ENCODE measurements at regions not wholly inside any gene's neighbourhood (a gene's known extent, or its start where the extent isn't known, plus 50 kb on each side); places are given as distances from the start of the nearest gene placed in this dataset.

DNA sequence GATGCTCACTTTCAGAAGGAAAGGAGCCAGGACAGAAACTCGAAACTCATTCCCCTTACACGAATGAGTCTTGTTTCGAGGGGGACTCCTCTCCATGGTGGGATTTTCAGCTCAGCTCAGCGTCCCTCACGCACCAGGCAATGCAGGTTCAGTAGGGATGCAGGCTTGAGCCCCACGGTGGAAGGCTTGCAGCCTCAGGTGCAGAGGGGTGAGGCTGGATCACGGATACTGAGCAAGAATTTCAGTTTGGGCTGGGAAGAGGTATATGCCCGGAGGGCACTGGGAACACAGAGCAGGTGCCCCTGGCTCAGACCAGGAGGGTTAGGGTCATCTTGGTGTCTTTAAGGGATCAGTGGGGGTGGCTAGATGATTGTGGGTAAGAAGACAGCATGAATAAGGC lies 344.9 kb upstream of the TNRC6C start:
- Histone ChIP-seq H3K36me3 (ENCODE audit: control insufficient read depth, insufficient read depth, low read length) (no peaks in the 10 kb centered on the region), H3K23ac (ENCODE audit: low read length) (no peak overlapping the region), H3K9ac (ENCODE audit: low read length) (no peak overlapping the region), H3K27me3 (ENCODE audit: insufficient read depth, low read length, poor library complexity) (no peaks in the 10 kb centered on the region), H2BK120ac (ENCODE audit: low read depth, low read length) (no peak overlapping the region), H3K79me1 (ENCODE audit: low read length) (no peaks in the 10 kb centered on the region), H3K27ac (ENCODE audit: low read depth, low read length) (no peak overlapping the region), H3K79me2 (ENCODE audit: control insufficient read depth, insufficient read depth, low read length) (no peaks in the 10 kb centered on the region), H3K56ac (ENCODE audit: low read length) (no peak overlapping the region), H2BK15ac (replicated peaks; ENCODE audit: low read depth) (no peak overlapping the region), H3K18ac (ENCODE audit: low read length) (no peak overlapping the region), H3K4me1 (ENCODE audit: control insufficient read depth, low read depth, low read length) (peaks cover 5% of the 10 kb centered on the region), H4K5ac (ENCODE audit: low read length) (no peak overlapping the region), H4K8ac (ENCODE audit: low read depth, low read length) (no peak overlapping the region), H2BK5ac (ENCODE audit: low read length) (no peak overlapping the region), H3K4ac (ENCODE audit: low read depth, low read length) (no peak overlapping the region), H3K4me2 (ENCODE audit: low read length) (no peak overlapping the region), H2AK5ac (ENCODE audit: low read length) (no peak overlapping the region), H3K4me3 (ENCODE audit: low read length) (no peak overlapping the region)
- no peak for DNase-seq
- no CpG with 5 or more reads among the region's 8 CpGs for WGBS (ENCODE audit: extremely low coverage, insufficient coverage, low lambda C conversion rate)

DNA sequence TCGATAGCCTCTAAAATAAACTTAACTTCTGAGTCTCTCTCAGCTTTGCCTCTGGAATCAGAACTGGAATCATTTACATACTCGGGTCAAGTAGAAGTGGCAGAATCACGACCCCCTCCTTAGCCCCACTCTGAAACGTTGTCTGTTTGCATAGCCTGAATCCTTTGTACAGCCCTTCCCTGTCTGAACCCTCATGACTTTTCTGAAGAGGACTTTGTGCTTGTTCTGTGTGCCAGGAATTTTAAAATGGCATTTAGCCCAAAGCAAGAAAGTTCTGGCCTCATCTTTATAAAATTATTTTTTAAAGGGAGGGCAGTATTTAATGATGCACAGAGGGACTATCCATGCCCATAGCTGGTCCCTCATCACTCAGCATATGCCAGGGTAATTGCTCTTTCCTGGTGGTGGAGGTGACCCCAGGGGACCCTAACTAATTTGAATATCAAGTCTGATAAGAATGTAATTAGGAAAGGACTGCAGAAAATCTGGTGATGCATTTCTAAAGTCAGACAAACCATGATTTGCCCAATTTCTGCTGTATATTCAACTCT lies 342.7 kb upstream of the TNRC6C start:
- Histone ChIP-seq H3K79me1 (ENCODE audit: low read length) (no peaks in the 10 kb centered on the region), H3K27ac (ENCODE audit: low read depth, low read length) (no peak overlapping the region)
- no CpG with 5 or more reads among the region's 4 CpGs for WGBS (ENCODE audit: extremely low coverage, insufficient coverage, low lambda C conversion rate)

DNA sequence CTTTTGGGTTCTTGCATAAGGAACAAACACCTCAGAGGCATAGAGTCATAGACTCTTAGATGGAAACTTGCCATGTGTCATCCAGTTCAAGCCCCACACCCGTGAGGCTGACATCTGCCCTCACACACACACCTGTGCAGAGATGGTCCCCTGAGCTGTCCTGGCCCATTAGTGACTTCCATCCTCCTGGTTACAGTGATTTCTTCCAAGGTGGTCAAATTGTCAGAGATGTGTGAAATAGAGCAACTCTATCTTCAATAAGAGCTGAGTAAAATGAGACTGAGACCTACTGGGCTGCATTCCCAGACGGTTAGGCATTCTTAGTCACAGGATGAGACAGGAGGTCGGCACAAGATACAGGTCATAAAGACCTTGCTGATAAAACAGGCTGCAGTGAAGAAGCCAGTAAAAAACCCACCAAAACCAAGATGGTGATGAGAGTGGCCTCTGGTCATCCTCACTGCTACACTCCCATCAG lies 342.2 kb upstream of the TNRC6C start:
- Histone ChIP-seq H2BK120ac (ENCODE audit: low read depth, low read length) (no peak overlapping the region), H4K5ac (ENCODE audit: low read length) (no peak overlapping the region), H2BK5ac (ENCODE audit: low read length) (no peak overlapping the region), H3K27me3 (ENCODE audit: insufficient read depth, low read length, poor library complexity) (no peaks in the 10 kb centered on the region), H2BK15ac (replicated peaks; ENCODE audit: low read depth) (no peak overlapping the region), H2AK5ac (ENCODE audit: low read length) (no peak overlapping the region), H3K4me3 (ENCODE audit: low read length) (no peak overlapping the region), H3K18ac (ENCODE audit: low read length) (no peak overlapping the region), H3K79me2 (ENCODE audit: control insufficient read depth, insufficient read depth, low read length) (no peaks in the 10 kb centered on the region), H3K56ac (ENCODE audit: low read length) (no peak overlapping the region), H3K9ac (ENCODE audit: low read length) (no peak overlapping the region), H3K36me3 (ENCODE audit: control insufficient read depth, insufficient read depth, low read length) (no peaks in the 10 kb centered on the region), H3K4ac (ENCODE audit: low read depth, low read length) (no peak overlapping the region), H4K8ac (ENCODE audit: low read depth, low read length) (no peak overlapping the region), H3K27ac (ENCODE audit: low read depth, low read length) (no peak overlapping the region), H3K23ac (ENCODE audit: low read length) (no peak overlapping the region), H3K79me1 (ENCODE audit: low read length) (no peaks in the 10 kb centered on the region), H3K4me2 (ENCODE audit: low read length) (no peak overlapping the region), H3K4me1 (ENCODE audit: control insufficient read depth, low read depth, low read length) (peaks cover 6% of the 10 kb centered on the region)
- WGBS (ENCODE audit: extremely low coverage, insufficient coverage, low lambda C conversion rate) = no CpG with 5 or more reads among the region's 3 CpGs
- no peak for DNase-seq

More for the DNA sequence above, 342.7 kb upstream of the TNRC6C start:
- Histone ChIP-seq H3K4me2 (ENCODE audit: low read length) (no peak overlapping the region), H3K79me2 (ENCODE audit: control insufficient read depth, insufficient read depth, low read length) (no peaks in the 10 kb centered on the region), H3K4ac (ENCODE audit: low read depth, low read length) (no peak overlapping the region), H3K56ac (ENCODE audit: low read length) (no peak overlapping the region), H4K8ac (ENCODE audit: low read depth, low read length) (no peak overlapping the region), H4K5ac (ENCODE audit: low read length) (no peak overlapping the region), H3K23ac (ENCODE audit: low read length) (no peak overlapping the region), H3K4me3 (ENCODE audit: low read length) (no peak overlapping the region), H3K18ac (ENCODE audit: low read length) (no peak overlapping the region), H2AK5ac (ENCODE audit: low read length) (no peak overlapping the region), H3K36me3 (ENCODE audit: control insufficient read depth, insufficient read depth, low read length) (no peaks in the 10 kb centered on the region), H3K4me1 (ENCODE audit: control insufficient read depth, low read depth, low read length) (peaks cover 6% of the 10 kb centered on the region), H3K9ac (ENCODE audit: low read length) (no peak overlapping the region), H2BK15ac (replicated peaks; ENCODE audit: low read depth) (no peak overlapping the region), H3K27me3 (ENCODE audit: insufficient read depth, low read length, poor library complexity) (no peaks in the 10 kb centered on the region), H2BK120ac (ENCODE audit: low read depth, low read length) (no peak overlapping the region), H2BK5ac (ENCODE audit: low read length) (no peak overlapping the region)
- DNase-seq = no peak

DNA sequence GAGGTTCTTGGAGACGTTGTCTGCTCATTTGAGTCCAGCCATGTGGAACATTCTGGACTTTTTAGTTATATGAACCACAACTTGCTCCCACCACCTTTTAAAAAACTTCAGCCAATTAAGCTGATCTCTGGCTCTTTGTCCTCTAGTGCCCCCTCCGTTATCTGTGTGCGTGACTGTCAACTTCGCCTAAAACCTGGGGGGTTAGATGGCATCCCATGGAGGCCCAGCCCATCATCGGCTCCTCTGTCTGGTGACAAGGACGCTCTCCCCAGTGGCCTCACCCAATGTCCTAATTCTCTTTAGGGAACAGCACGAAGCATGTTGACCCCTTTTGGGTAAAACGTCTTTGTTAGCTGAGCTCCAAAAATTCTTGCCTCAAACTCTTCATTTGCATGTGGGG lies 341.0 kb upstream of the TNRC6C start:
- no peaks in the 10 kb centered on the region for H3K36me3 ChIP-seq (ENCODE audit: control insufficient read depth, insufficient read depth, low read length)
- H3K79me2 ChIP-seq (ENCODE audit: control insufficient read depth, insufficient read depth, low read length) = no peaks in the 10 kb centered on the region
- H3K9ac ChIP-seq (ENCODE audit: low read length) = no peak overlapping the region
- H2AK5ac ChIP-seq (ENCODE audit: low read length) = no peak overlapping the region
- no peak overlapping the region for H3K4me3 ChIP-seq (ENCODE audit: low read length)
- no peak overlapping the region for H2BK15ac ChIP-seq (replicated peaks; ENCODE audit: low read depth)
- H4K5ac ChIP-seq (ENCODE audit: low read length) = no peak overlapping the region
- no peak overlapping the region for H3K4me2 ChIP-seq (ENCODE audit: low read length)
- H2BK120ac ChIP-seq (ENCODE audit: low read depth, low read length) = no peak overlapping the region
- no CpG with 5 or more reads among the region's 8 CpGs for WGBS (ENCODE audit: extremely low coverage, insufficient coverage, low lambda C conversion rate)
- DNase-seq = no peak
- no peak overlapping the region for H3K56ac ChIP-seq (ENCODE audit: low read length)
- H2BK5ac ChIP-seq (ENCODE audit: low read length) = no peak overlapping the region
- H3K27me3 ChIP-seq (ENCODE audit: insufficient read depth, low read length, poor library complexity) = no peaks in the 10 kb centered on the region
- peaks cover 6% of the 10 kb centered on the region for H3K4me1 ChIP-seq (ENCODE audit: control insufficient read depth, low read depth, low read length)
- no peak overlapping the region for H3K4ac ChIP-seq (ENCODE audit: low read depth, low read length)
- H3K23ac ChIP-seq (ENCODE audit: low read length) = no peak overlapping the region
- H3K27ac ChIP-seq (ENCODE audit: low read depth, low read length) = no peak overlapping the region
- H3K79me1 ChIP-seq (ENCODE audit: low read length) = no peaks in the 10 kb centered on the region
- no peak overlapping the region for H3K18ac ChIP-seq (ENCODE audit: low read length)
- no peak overlapping the region for H4K8ac ChIP-seq (ENCODE audit: low read depth, low read length)

DNA sequence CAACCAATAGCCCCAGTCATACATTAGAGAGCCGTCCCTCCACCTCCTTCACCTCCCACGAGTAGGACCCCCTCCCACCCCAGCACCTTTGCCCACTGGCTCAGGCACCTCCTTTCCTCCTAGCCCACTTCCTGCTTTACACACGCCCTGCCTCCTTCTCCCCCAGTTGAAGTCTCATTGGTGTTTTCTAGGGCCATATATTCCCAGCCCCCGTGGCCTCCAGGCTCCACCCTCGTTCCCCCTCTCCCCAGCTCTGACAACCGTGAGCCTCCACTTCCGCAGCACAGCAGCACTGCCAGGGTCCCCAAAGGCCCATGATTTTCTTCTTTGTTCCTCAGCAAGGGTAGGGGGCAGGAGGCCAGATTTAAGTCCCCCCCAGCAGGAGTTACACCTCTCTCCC lies 340.3 kb upstream of the TNRC6C start:
- H2BK120ac ChIP-seq (ENCODE audit: low read depth, low read length) = no peak overlapping the region
- no peak overlapping the region for H2AK5ac ChIP-seq (ENCODE audit: low read length)
- no peak overlapping the region for H3K9ac ChIP-seq (ENCODE audit: low read length)
- H3K18ac ChIP-seq (ENCODE audit: low read length) = no peak overlapping the region
- no peak overlapping the region for H3K23ac ChIP-seq (ENCODE audit: low read length)
- no peak overlapping the region for H3K4ac ChIP-seq (ENCODE audit: low read depth, low read length)
- no peak for DNase-seq
- H3K27ac ChIP-seq (ENCODE audit: low read depth, low read length) = no peak overlapping the region
- H3K79me2 ChIP-seq (ENCODE audit: control insufficient read depth, insufficient read depth, low read length) = no peaks in the 10 kb centered on the region
- no peak overlapping the region for H2BK5ac ChIP-seq (ENCODE audit: low read length)
- H3K4me3 ChIP-seq (ENCODE audit: low read length) = no peak overlapping the region
- H3K27me3 ChIP-seq (ENCODE audit: insufficient read depth, low read length, poor library complexity) = no peaks in the 10 kb centered on the region
- no CpG with 5 or more reads among the region's 7 CpGs for WGBS (ENCODE audit: extremely low coverage, insufficient coverage, low lambda C conversion rate)
- no peak overlapping the region for H4K5ac ChIP-seq (ENCODE audit: low read length)
- peaks cover 6% of the 10 kb centered on the region for H3K4me1 ChIP-seq (ENCODE audit: control insufficient read depth, low read depth, low read length)
- no peak overlapping the region for H4K8ac ChIP-seq (ENCODE audit: low read depth, low read length)
- H3K4me2 ChIP-seq (ENCODE audit: low read length) = no peak overlapping the region
- H3K79me1 ChIP-seq (ENCODE audit: low read length) = no peaks in the 10 kb centered on the region
- H3K56ac ChIP-seq (ENCODE audit: low read length) = no peak overlapping the region
- H3K36me3 ChIP-seq (ENCODE audit: control insufficient read depth, insufficient read depth, low read length) = no peaks in the 10 kb centered on the region
- no peak overlapping the region for H2BK15ac ChIP-seq (replicated peaks; ENCODE audit: low read depth)

DNA sequence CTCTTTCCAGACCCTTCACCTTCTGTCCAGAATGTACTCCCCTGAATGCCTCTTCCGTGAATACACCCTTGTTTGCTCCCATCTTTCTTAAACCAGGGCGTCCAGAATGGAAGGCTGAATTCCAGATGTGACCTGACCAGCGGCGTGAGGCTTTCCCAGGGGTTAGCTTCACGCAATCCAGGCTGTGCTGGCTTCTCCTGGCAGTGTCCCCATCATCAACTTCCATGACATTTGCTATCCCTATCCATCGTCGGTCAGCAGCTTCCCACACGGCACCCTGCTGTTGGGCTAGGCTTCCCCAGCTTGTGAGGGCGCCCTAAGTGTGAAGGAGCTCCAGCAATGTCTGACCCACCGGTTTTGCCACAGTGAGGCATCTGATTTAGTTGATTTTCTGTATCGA lies 339.8 kb upstream of the TNRC6C start:
- Histone ChIP-seq H2AK5ac (ENCODE audit: low read length) (no peak overlapping the region), H3K79me2 (ENCODE audit: control insufficient read depth, insufficient read depth, low read length) (no peaks in the 10 kb centered on the region), H2BK5ac (ENCODE audit: low read length) (no peak overlapping the region), H3K56ac (ENCODE audit: low read length) (no peak overlapping the region), H3K18ac (ENCODE audit: low read length) (no peak overlapping the region), H3K27me3 (ENCODE audit: insufficient read depth, low read length, poor library complexity) (no peaks in the 10 kb centered on the region), H3K4ac (ENCODE audit: low read depth, low read length) (no peak overlapping the region), H2BK120ac (ENCODE audit: low read depth, low read length) (no peak overlapping the region), H3K79me1 (ENCODE audit: low read length) (no peaks in the 10 kb centered on the region), H3K9ac (ENCODE audit: low read length) (no peak overlapping the region), H2BK15ac (replicated peaks; ENCODE audit: low read depth) (no peak overlapping the region), H3K23ac (ENCODE audit: low read length) (no peak overlapping the region), H4K5ac (ENCODE audit: low read length) (no peak overlapping the region), H4K8ac (ENCODE audit: low read depth, low read length) (no peak overlapping the region), H3K4me2 (ENCODE audit: low read length) (no peak overlapping the region), H3K4me1 (ENCODE audit: control insufficient read depth, low read depth, low read length) (peaks cover 6% of the 10 kb centered on the region), H3K27ac (ENCODE audit: low read depth, low read length) (no peak overlapping the region), H3K4me3 (ENCODE audit: low read length) (no peak overlapping the region), H3K36me3 (ENCODE audit: control insufficient read depth, insufficient read depth, low read length) (no peaks in the 10 kb centered on the region)
- no peak for DNase-seq
- WGBS (ENCODE audit: extremely low coverage, insufficient coverage, low lambda C conversion rate) = no CpG with 5 or more reads among the region's 11 CpGs

Data from mesendoderm (in vitro differentiated cells).